B cell (primary cell): ENCODE measurements at regions not wholly inside any gene's neighbourhood (a gene's known extent, or its start where the extent isn't known, plus 50 kb on each side); places are given as distances from the start of the nearest gene placed in this dataset.

Source experiments
- ATAC-seq: fragments of 200-7000 bp; cut with Tn5 transposase; one replicate; pipeline ENCODE4 v1.10.0; 2021; ENCODE audit warnings: low read depth, mild to moderate bottlenecking, moderate number of reproducible peaks, moderate library complexity
- CTCF ChIA-PET: fragments of 350-600 bp; sonication (Branson Sonifier 250); formaldehyde crosslinking; loops from one replicate; lab custom pipeline; 2021; ENCODE audit warnings: antibody characterized with exemption, inconsistent platforms; lab: Charles Lee
- POLR2A ChIA-PET: fragments of 350-600 bp; sonication (Branson Sonifier 250); formaldehyde crosslinking; loops from one replicate; lab custom pipeline; 2021; ENCODE audit warnings: antibody characterized with exemption; lab: Charles Lee
- DNase-seq: peaks from one replicate; pipeline ENCODE4 v3.0.0; 2013
- H2AFZ ChIP-seq: 2 replicates; pipeline ENCODE4 v1.6.1; 2012; ENCODE audit warnings: mild to moderate bottlenecking, low read depth, low read length; ENCODE audit not compliant: insufficient read depth, poor library complexity, severe bottlenecking
- H3K27ac ChIP-seq, 2 donors: 1 replicate in 1 of 2; 2 replicates in 1 of 2; pipeline ENCODE4 v1.5.1; 2012 to 2013; ENCODE audit warnings: low read length in 2 of 2, mild to moderate bottlenecking in 2 of 2, moderate library complexity in 1 of 2
- H3K27me3 ChIP-seq, 4 experiments: fragments of 200-600 bp in 1 of 4; sonication (generic) in 1 of 4; replicated peaks in 1 of 4; 1 replicate in 2 of 4; 2 replicates in 2 of 4; pipeline versions ENCODE4 v1.6.1 to v1.7.0; 2013 to 2016; ENCODE audit warnings: low read length in 3 of 4, mild to moderate bottlenecking in 2 of 4, mixed read lengths in 1 of 4, moderate library complexity in 1 of 4; ENCODE audit not compliant: insufficient read depth in 4 of 4, control insufficient read depth in 3 of 4; ENCODE audit errors: control extremely low read depth in 1 of 4
- H3K36me3 ChIP-seq, 2 experiments: replicated peaks in 1 of 2; 1 replicate in 1 of 2; 2 replicates in 1 of 2; pipeline versions ENCODE4 v1.6.1 to v1.7.1; 2013; ENCODE audit warnings: low read length in 1 of 2; ENCODE audit not compliant: insufficient read depth in 2 of 2, control insufficient read depth in 1 of 2; ENCODE audit errors: control extremely low read depth in 1 of 2, extremely low read depth in 1 of 2
- H3K4me1 ChIP-seq, 2 donors: fragments of 200-600 bp in 1 of 2; sonication (generic) in 1 of 2; 1 replicate in 1 of 2; 2 replicates in 1 of 2; pipeline versions ENCODE4 v1.5.1 to v1.6.1; 2013 to 2017; ENCODE audit warnings: low read length in 2 of 2; ENCODE audit not compliant: control insufficient read depth in 2 of 2, insufficient read depth in 2 of 2
- H3K4me2 ChIP-seq: replicated peaks from 2 replicates; pipeline ENCODE3; 2012; ENCODE audit warnings: mild to moderate bottlenecking, low read depth, low read length; ENCODE audit not compliant: poor library complexity, severe bottlenecking
- H3K4me3 ChIP-seq, 5 experiments: fragments of 200-600 bp in 1 of 5; sonication (generic) in 1 of 5; 1 replicate in 3 of 5; 2 replicates in 2 of 5; pipeline versions ENCODE4 v1.5.1 to v1.7.0; 2011 to 2016; ENCODE audit warnings: low read length in 4 of 5, mild to moderate bottlenecking in 4 of 5, low read depth in 2 of 5, control low read depth in 1 of 5, moderate library complexity in 1 of 5; ENCODE audit not compliant: insufficient read depth in 1 of 5; ENCODE audit errors: control extremely low read depth in 1 of 5, extremely low read depth in 1 of 5
- H3K79me2 ChIP-seq: fragments of 200-600 bp; sonication (generic); one replicate; pipeline ENCODE4 v1.6.0; 2016; ENCODE audit warnings: low read length; ENCODE audit not compliant: control insufficient read depth, insufficient read depth
- H3K9ac ChIP-seq: fragments of 200-600 bp; sonication (generic); 2 replicates; pipeline ENCODE4 v1.6.1; 2017; ENCODE audit warnings: mild to moderate bottlenecking, low read length, moderate library complexity
- H3K9me3 ChIP-seq, 3 donors: one replicate each; pipeline versions ENCODE4 v1.6.1 to v1.7.1; 2013; ENCODE audit warnings: low read length in 2 of 3; ENCODE audit not compliant: control insufficient read depth in 2 of 3, insufficient read depth in 1 of 3; ENCODE audit errors: control extremely low read depth in 1 of 3
- H4K20me1 ChIP-seq: 2 replicates; pipeline ENCODE4 v1.6.0; 2012; ENCODE audit warnings: mild to moderate bottlenecking, low read length; ENCODE audit not compliant: insufficient read depth, control insufficient read depth, poor library complexity, severe bottlenecking
- H3K27ac Mint-ChIP-seq: one replicate; pipeline ENCODE4 v1.8.0; 2021; ENCODE audit warnings: mixed read lengths
- H3K27me3 Mint-ChIP-seq: one replicate; pipeline ENCODE4 v1.8.0; 2021; ENCODE audit warnings: mixed read lengths
- H3K4me1 Mint-ChIP-seq: one replicate; pipeline ENCODE4 v1.8.0; 2021; ENCODE audit warnings: mixed read lengths
- H3K4me3 Mint-ChIP-seq: one replicate; pipeline ENCODE4 v1.8.0; 2021; ENCODE audit warnings: mixed read lengths
- H3K9me3 Mint-ChIP-seq: one replicate; pipeline ENCODE4 v1.8.0; 2022; ENCODE audit warnings: mixed read lengths; ENCODE audit not compliant: insufficient read depth
- CTCF ChIP-seq: fragments of 200-600 bp; IDR thresholded peaks from one replicate; pipeline ENCODE4 v1.8.0; 2022; ENCODE audit warnings: antibody characterized with exemption, mild to moderate bottlenecking
- EZH2 ChIP-seq: IDR thresholded peaks from 2 replicates; pipeline ENCODE4 v1.6.1; 2012; ENCODE audit warnings: borderline replicate concordance, low read depth, mild to moderate bottlenecking, moderate library complexity, low read length; ENCODE audit not compliant: insufficient read depth, poor library complexity, severe bottlenecking
- WGBS: methylation state at CpG from one replicate; pipeline ENCODE4 v1.1.5; 2013; ENCODE audit warnings: missing lambda C conversion rate; ENCODE audit not compliant: insufficient coverage; 5-methylcytosine and 5-hydroxymethylcytosine counted together
- intact Hi-C: fragments of 100-400 bp; cut with micrococcal nuclease; formaldehyde crosslinking; loops from one replicate; pipeline ENCODE4 v1.10.0; 2022

GRCh38 chr6:44603044-44603686 lies 215.7 kb downstream of the CDC5L start:
- H3K79me2 ChIP-seq, result no peaks in the 10 kb centered on the region
- H3K36me3 ChIP-seq, result no peaks in the 10 kb centered on the region
- H3K27me3 Mint-ChIP-seq, result peaks cover 6% of the 10 kb centered on the region
- ATAC-seq (no peak), DNase-seq (no peak)
- H3K27me3 ChIP-seq, result no peaks in the 10 kb centered on the region
- no peaks in the 10 kb centered on the region for H3K4me1 ChIP-seq
- H3K9ac ChIP-seq, result no peak overlapping the region
- H3K27ac ChIP-seq, result no peak overlapping the region
- intact Hi-C loops, result no loop called here
- POLR2A ChIA-PET, result no interaction called here
- no peak overlapping the region for H3K4me3 ChIP-seq
- H3K9me3 ChIP-seq, result no peaks in the 10 kb centered on the region
- H3K27ac Mint-ChIP-seq, result no peak overlapping the region
- H3K4me3 Mint-ChIP-seq, result no peak overlapping the region
- 81% methylated on average over 4 of the region's 9 CpGs for whole genome bisulfite sequencing
- H3K9me3 Mint-ChIP-seq, result no peaks in the 10 kb centered on the region
- H3K4me1 Mint-ChIP-seq, result no peaks in the 10 kb centered on the region
- no peaks in the 10 kb centered on the region for H4K20me1 ChIP-seq
- H2AFZ ChIP-seq, result no peak overlapping the region
- no peak for TF ChIP-seq CTCF
- no peak for TF ChIP-seq EZH2
- CTCF ChIA-PET, result interaction anchor here (0.5 kb wide), 1 partner anchor 163 kb away, joined by 3 read pairs; no protein-coding TSS in a partner anchor
- no peak overlapping the region for H3K4me2 ChIP-seq

GRCh38 chr6:44606504-44606903 lies 219.0 kb downstream of the CDC5L start:
- no peak overlapping the region for H3K27ac Mint-ChIP-seq
- Histone ChIP-seq H3K4me1 (no peaks in the 10 kb centered on the region), H2AFZ (no peak overlapping the region), H3K27me3 (no peaks in the 10 kb centered on the region), H3K9ac (no peak overlapping the region), H3K36me3 (no peaks in the 10 kb centered on the region), H3K4me2 (no peak overlapping the region), H4K20me1 (no peaks in the 10 kb centered on the region), H3K9me3 (no peaks in the 10 kb centered on the region), H3K4me3 (no peak overlapping the region), H3K27ac (no peak overlapping the region), H3K79me2 (no peaks in the 10 kb centered on the region)
- no peak overlapping the region for H3K4me3 Mint-ChIP-seq
- intact Hi-C loops, result no loop called here
- H3K27me3 Mint-ChIP-seq, result peaks cover 3% of the 10 kb centered on the region
- H3K9me3 Mint-ChIP-seq, result no peaks in the 10 kb centered on the region
- POLR2A ChIA-PET, result no interaction called here
- no peak for ATAC-seq
- no peak for DNase-seq
- TF ChIP-seq CTCF (no peak), EZH2 (no peak)
- CTCF ChIA-PET, result no interaction called here
- H3K4me1 Mint-ChIP-seq, result no peaks in the 10 kb centered on the region
- WGBS, result 94% methylated on average over 7 of the region's 8 CpGs
